ENCODE measurements at regions not wholly inside any gene's neighbourhood (a gene's known extent, or its start where the extent isn't known, plus 50 kb on each side); places are given as distances from the start of the nearest gene placed in this dataset.

DNA sequence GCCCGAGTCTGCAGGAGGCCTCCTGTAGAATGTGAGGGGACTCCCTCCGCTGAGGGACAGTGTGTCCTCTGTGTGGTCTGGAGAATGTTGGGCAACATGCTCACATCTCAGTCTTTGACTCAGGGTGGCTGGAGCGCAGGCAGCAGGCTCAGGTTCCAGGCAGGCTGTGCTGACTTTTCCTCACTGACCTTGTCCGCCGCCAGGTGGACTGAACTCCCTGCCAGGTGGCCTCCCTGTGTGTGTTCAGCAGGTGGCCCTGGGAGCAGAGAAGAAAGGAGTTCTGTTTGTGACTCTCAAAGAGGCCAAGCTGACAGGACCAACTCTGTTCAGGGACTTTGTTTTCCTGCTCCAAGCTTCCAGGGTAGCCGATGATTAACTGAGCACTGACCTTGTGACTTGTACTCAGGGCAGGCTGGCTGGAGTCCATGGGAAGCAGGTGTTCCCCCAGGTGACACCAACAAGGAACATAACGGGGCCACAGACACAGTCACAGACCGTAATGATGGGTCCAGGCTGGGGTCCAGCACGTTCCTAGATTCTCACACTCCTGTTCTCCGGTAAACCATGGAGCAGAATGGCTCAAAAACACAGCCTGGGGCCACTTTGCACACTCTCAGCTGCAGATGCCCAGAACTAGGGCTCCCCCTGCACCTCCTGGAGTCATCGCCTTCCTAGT, 439.8 kb downstream of the RNF144A start:
- H3K9me3 Mint-ChIP-seq (ENCODE audit: unreplicated experiment), result peaks cover 9% of the 10 kb centered on the region
- H3K4me1 Mint-ChIP-seq (ENCODE audit: unreplicated experiment), result no peaks in the 10 kb centered on the region
- DNase-seq (ENCODE audit: extremely low spot score, unreplicated experiment), result no peak
- H3K27me3 Mint-ChIP-seq (ENCODE audit: unreplicated experiment), result no peaks in the 10 kb centered on the region
- no peaks in the 10 kb centered on the region for H3K36me3 Mint-ChIP-seq (ENCODE audit: unreplicated experiment)
- TF ChIP-seq, protein P1, sequence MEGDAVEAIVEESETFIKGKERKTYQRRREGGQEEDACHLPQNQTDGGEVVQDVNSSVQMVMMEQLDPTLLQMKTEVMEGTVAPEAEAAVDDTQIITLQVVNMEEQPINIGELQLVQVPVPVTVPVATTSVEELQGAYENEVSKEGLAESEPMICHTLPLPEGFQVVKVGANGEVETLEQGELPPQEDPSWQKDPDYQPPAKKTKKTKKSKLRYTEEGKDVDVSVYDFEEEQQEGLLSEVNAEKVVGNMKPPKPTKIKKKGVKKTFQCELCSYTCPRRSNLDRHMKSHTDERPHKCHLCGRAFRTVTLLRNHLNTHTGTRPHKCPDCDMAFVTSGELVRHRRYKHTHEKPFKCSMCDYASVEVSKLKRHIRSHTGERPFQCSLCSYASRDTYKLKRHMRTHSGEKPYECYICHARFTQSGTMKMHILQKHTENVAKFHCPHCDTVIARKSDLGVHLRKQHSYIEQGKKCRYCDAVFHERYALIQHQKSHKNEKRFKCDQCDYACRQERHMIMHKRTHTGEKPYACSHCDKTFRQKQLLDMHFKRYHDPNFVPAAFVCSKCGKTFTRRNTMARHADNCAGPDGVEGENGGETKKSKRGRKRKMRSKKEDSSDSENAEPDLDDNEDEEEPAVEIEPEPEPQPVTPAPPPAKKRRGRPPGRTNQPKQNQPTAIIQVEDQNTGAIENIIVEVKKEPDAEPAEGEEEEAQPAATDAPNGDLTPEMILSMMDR (IDR thresholded peaks at IDR 0.05), result no peak
- H3K27ac Mint-ChIP-seq (ENCODE audit: unreplicated experiment), result no peak overlapping the region
- H3K4me3 Mint-ChIP-seq (ENCODE audit: unreplicated experiment), result no peak overlapping the region

DNA sequence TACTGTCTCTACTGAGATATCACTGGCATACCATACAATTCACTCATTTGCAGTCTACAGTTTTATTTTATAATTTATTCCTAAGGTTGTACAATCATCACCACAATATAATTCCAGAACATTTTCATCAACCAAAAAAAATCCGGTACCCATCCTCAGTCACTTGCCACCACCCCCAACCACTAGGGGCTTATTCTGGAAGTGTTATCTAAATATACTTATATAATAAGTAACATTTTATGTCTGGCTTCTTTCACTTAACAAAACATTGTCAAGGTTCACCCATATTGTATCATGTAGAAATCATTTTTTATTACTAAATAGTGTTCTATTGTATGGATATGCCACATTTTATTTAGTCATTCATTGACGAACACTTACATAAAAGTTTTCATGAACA, 440.8 kb downstream of the RNF144A start:
- Mint-ChIP-seq H3K9me3 (ENCODE audit: unreplicated experiment) (peaks cover 9% of the 10 kb centered on the region), H3K4me3 (ENCODE audit: unreplicated experiment) (no peak overlapping the region), H3K4me1 (ENCODE audit: unreplicated experiment) (no peaks in the 10 kb centered on the region), H3K27me3 (ENCODE audit: unreplicated experiment) (no peaks in the 10 kb centered on the region), H3K36me3 (ENCODE audit: unreplicated experiment) (no peaks in the 10 kb centered on the region), H3K27ac (ENCODE audit: unreplicated experiment) (no peak overlapping the region)
- TF ChIP-seq, protein P1 (IDR thresholded peaks at IDR 0.05), result no peak
- DNase-seq (ENCODE audit: extremely low spot score, unreplicated experiment), result no peak

DNA sequence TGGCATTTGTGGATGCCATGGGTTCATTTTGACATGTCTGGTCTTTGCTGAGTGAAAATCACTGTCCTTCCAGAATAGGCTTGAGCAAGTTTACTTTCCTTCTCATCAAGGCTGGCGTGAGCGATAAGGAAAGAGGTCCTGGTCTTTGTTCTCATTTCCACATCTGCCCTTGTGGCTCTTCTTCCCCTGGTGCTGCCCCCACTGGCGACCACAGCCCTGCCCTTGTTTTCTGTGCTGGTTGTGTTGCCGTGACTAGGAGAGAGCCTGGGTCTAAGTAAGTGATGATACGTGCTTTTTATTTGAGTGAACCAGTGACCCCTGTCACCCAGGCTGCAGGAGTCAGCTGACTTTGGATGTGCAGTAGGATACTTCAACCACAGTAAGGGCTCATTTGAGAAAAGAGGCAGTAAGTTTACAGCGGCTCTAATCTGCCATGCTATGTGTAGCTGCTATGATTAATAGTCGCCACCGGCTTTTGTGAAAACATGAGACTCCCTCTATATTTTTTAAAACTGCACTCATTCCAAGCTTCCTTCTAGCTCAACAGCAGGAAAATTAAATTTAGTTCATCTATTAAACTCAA, 441.7 kb downstream of the RNF144A start:
- peaks cover 9% of the 10 kb centered on the region for H3K9me3 Mint-ChIP-seq (ENCODE audit: unreplicated experiment)
- TF ChIP-seq, protein P1 (IDR thresholded peaks at IDR 0.05), result no peak
- no peak for DNase-seq (ENCODE audit: extremely low spot score, unreplicated experiment)
- H3K4me3 Mint-ChIP-seq (ENCODE audit: unreplicated experiment), result no peak overlapping the region
- no peak overlapping the region for H3K27ac Mint-ChIP-seq (ENCODE audit: unreplicated experiment)
- H3K36me3 Mint-ChIP-seq (ENCODE audit: unreplicated experiment), result no peaks in the 10 kb centered on the region
- no peaks in the 10 kb centered on the region for H3K4me1 Mint-ChIP-seq (ENCODE audit: unreplicated experiment)
- H3K27me3 Mint-ChIP-seq (ENCODE audit: unreplicated experiment), result no peaks in the 10 kb centered on the region

DNA sequence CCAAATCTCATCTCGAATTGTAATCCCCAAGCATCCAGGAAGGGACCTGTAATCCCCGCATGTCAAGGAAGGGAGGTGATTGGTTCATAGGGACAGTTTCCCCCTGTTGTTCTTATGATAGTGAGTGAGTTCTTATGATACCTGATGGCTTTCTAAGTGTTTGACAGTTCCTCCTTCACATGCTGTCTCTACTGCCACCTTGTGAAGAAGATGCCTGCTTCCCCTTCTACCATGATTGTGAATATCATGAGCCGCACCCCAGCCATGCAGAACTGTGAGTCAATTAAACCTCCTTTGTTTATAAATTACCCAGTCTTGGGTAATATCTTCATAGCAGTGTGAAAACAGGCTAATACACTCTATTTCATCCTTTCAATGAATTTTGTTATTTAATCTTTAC, 446.7 kb downstream of the RNF144A start:
- peaks cover 11% of the 10 kb centered on the region for H3K9me3 Mint-ChIP-seq (ENCODE audit: unreplicated experiment)
- H3K27me3 Mint-ChIP-seq (ENCODE audit: unreplicated experiment), result no peaks in the 10 kb centered on the region
- H3K27ac Mint-ChIP-seq (ENCODE audit: unreplicated experiment), result no peak overlapping the region
- DNase-seq (ENCODE audit: extremely low spot score, unreplicated experiment), result no peak
- H3K36me3 Mint-ChIP-seq (ENCODE audit: unreplicated experiment), result no peaks in the 10 kb centered on the region
- no peak overlapping the region for H3K4me3 Mint-ChIP-seq (ENCODE audit: unreplicated experiment)
- no peaks in the 10 kb centered on the region for H3K4me1 Mint-ChIP-seq (ENCODE audit: unreplicated experiment)
- TF ChIP-seq, protein P1 (IDR thresholded peaks at IDR 0.05), result no peak

DNA sequence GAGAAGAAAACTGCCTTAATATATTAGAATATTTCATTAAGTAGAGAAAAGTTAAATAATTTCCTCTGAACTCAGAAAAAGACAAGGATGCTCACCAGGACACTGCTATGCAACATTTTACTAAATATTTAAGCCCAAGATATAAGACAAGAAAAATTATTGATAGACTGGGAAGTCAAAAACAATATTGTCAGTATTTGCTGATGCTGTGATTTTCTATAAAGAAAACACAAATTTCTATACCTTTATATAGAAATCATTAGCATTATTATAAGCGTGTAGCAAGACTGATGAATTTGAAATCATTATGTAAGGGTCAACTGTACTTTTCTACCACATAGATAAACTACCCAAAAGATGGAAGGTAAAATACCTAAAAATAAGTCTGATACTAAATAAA, 451.0 kb downstream of the RNF144A start:
- TF ChIP-seq, protein P1 (IDR thresholded peaks at IDR 0.05), result no peak
- Mint-ChIP-seq H3K27me3 (ENCODE audit: unreplicated experiment) (no peaks in the 10 kb centered on the region), H3K36me3 (ENCODE audit: unreplicated experiment) (no peaks in the 10 kb centered on the region), H3K4me3 (ENCODE audit: unreplicated experiment) (no peak overlapping the region), H3K27ac (ENCODE audit: unreplicated experiment) (no peak overlapping the region), H3K4me1 (ENCODE audit: unreplicated experiment) (no peaks in the 10 kb centered on the region), H3K9me3 (ENCODE audit: unreplicated experiment) (peaks cover 15% of the 10 kb centered on the region)
- DNase-seq (ENCODE audit: extremely low spot score, unreplicated experiment), result no peak
